ENCODE measurements at regions not wholly inside any gene's neighbourhood (a gene's known extent, or its start where the extent isn't known, plus 50 kb on each side); places are given as distances from the start of the nearest gene placed in this dataset.

GRCh38 chr15:79602731-79603130 is 170.6 kb downstream of the MINAR1 start:
- TF ChIP-seq CTCF (IDR thresholded peaks at IDR 0.05) (no peak), POLR2A (IDR thresholded peaks at IDR 0.05) (no peak), POLR2AphosphoS5 (IDR thresholded peaks at IDR 0.05) (no peak)
